Choroid plexus epithelial cell (primary cell): ENCODE measurements at regions not wholly inside any gene's neighbourhood (a gene's known extent, or its start where the extent isn't known, plus 50 kb on each side); places are given as distances from the start of the nearest gene placed in this dataset.

Experiments
- DNase-seq: peaks from one replicate; pipeline ENCODE4 v3.0.0-alpha.2; 2010; ENCODE audit warnings: low read depth
- H3K4me3 ChIP-seq: 2 replicates; pipeline ENCODE4 v1.5.1; 2011; ENCODE audit warnings: low read depth, mild to moderate bottlenecking, control low read depth, low read length, moderate library complexity
- CTCF ChIP-seq: conservative IDR thresholded peaks from 2 replicates; pipeline ENCODE4 v1.5.1; 2011; ENCODE audit warnings: low read depth, mild to moderate bottlenecking, control low read depth, inconsistent platforms, low read length, moderate library complexity

DNA sequence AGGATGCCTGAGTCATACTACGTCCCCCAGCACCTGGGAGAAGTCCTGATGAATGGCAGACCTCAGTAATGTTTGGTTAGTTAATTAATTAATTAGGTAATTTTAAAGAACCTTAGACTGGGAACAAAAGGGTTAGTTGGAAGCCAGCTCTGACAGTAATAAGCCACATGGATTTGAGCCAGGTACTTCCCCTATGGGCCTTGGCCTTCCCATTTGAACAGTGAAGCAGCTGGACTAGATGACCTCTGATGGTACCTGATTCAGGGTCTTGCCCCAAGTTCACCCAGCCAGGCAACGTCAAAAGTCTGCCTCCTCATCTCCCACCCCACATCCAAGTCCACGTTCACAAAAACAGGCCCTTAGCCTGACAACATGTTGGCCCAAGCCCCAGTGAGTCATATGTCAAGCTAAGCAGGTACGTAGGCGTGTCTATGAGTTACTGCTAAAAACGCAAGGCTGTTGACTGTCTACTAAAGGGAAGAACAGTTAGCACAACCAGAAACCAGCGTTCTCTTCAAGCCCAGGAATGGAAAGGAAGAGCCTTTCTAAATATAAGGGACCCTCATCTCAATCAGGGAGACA is 303.2 kb downstream of the ACTL7B start:
- H3K4me3 ChIP-seq = no peak overlapping the region
- no peak for DNase-seq
- TF ChIP-seq CTCF = no peak

DNA sequence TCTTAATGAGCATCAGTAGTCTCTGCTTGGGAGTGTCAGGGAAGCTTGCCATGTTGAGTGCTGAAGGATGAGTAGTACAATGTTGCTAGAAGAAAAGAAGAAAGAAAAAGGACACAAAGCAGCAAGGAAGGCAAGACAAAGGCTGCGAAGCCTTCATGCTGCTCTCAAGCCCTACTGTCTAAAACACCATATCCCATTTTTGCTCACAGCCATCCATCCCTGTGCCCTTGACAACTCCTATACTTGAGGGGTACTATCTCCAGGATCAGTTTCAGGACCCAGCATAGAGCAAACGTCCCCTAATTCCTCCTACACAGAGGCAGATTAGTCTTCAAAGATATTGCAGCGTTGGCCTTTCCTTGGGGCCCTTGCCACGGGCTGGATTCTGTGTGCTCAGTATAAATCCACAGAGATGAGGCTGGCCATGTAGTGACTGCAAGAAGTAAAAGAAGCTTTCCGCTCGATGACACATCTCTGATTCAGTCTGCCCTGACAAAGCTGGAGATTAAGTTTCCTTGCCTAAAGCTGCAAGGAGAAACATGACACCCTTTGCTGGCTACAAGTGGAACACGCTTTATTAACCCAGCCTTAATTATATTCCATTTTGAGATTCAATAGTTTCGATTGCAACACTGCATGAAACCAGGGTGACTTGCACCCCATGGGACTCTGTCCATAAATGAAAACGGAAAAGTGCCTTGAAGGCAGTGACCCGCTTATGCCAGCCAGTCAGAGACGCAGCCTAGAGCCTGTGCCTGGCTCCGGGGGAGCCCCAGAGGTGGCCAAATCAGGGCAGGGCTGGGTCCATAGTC is 304.6 kb downstream of the ACTL7B start:
- no peak for TF ChIP-seq CTCF
- H3K4me3 ChIP-seq = no peak overlapping the region
- DNase-seq = peak; percentile 87

GRCh38 chr9:108550106-108550505 is 305.7 kb downstream of the ACTL7B start:
- no peak for TF ChIP-seq CTCF
- no peak for DNase-seq
- H3K4me3 ChIP-seq = no peak overlapping the region

- no peak for TF ChIP-seq CTCF
- no peak for DNase-seq
- H3K4me3 ChIP-seq = no peak overlapping the region
These were observed 306.6 kb downstream of the ACTL7B start for GRCh38 chr9:108549184-108549583.

DNA sequence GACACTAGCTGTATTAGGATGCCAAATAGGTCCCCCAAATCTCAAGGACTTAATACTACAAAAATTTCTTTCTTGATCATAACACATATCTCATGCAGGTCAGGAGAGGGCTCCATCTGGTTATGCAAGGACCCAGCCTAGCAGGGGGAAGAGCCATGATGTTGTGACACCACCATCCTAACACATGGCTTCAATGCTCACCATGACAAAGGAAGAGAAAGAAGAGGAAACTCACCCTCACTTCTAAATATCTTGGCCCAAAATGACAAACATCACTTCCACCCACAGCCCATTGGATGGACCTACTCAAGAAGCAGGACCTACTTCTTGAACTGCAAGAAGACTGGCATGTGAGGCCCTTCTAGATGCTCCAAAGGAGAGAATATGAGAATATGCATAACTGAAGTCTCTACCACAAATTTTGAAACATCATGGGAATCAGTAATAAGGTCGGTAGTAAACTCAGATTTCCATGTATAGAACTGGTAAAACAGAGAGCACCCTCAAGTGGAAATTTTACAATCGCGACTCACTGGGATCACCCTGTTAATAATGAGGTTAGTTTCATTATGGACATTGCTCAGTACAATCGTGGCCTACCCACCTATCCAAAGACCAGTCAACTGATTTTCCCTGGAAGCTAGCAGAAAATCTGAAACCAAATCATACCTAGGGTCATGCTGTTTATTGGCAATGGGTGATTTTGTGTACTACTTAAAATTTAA is 308.2 kb downstream of the ACTL7B start:
- H3K4me3 ChIP-seq = no peak overlapping the region
- no peak for TF ChIP-seq CTCF
- no peak for DNase-seq

DNA sequence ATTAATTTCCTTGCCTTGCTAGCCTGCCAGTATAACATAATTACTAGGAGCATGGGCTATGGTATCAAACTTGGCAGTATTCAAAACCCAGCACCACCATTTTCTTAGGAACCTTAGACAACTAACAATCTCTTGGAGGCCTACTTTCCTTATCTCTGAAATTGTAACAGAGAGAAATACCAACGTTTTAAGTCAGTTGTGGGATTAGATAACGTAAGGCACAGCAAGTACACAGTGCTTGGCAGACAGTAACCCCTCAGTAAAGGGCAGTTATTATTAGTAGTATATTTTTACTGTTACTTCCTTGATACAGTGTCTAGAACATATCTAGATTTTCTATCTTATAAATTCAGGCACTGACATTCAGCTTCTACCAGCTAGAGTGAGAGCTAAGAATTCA is 309.6 kb downstream of the ACTL7B start:
- H3K4me3 ChIP-seq = no peak overlapping the region
- no peak for TF ChIP-seq CTCF
- peak; percentile 36 for DNase-seq
